ENCODE measurements at regions not wholly inside any gene's neighbourhood (a gene's known extent, or its start where the extent isn't known, plus 50 kb on each side); places are given as distances from the start of the nearest gene placed in this dataset.

DNA sequence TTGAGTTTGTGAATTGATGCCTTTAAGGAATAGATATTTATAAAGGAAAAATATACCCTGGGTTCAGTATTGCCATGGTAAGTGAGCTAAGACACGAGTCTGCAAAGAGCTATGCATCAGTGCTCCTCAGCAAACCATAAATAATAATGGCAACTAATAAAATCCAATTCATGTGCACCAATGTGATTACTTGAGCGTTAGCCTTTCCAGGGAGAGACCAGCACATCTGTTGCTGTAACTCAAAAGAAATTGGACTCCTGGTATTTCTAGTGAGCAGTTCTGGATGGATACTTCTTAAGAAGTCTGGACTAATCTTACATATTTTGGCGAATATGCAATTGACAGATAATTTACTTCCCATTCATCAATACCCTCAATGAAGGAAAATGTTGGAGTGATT lies 373.3 kb downstream of the ARHGEF28 start:
- intact Hi-C loops (cut with micrococcal nuclease; ENCODE audit: unreplicated experiment): no loop called here
- H3K36me3 Mint-ChIP-seq (ENCODE audit: insufficient read depth, unreplicated experiment): no peaks in the 10 kb centered on the region
- H3K4me1 Mint-ChIP-seq (ENCODE audit: low read depth, unreplicated experiment): no peaks in the 10 kb centered on the region
- BruUV-seq (replicated peaks): no TSS peak
- no peak overlapping the region for H3K4me3 Mint-ChIP-seq (ENCODE audit: low read depth, unreplicated experiment)
- peaks cover 15% of the 10 kb centered on the region for H3K27me3 Mint-ChIP-seq (ENCODE audit: unreplicated experiment)
- peaks cover 3% of the 10 kb centered on the region for H3K9me3 Mint-ChIP-seq (ENCODE audit: low read depth, unreplicated experiment)
- no peak overlapping the region for H3K27ac Mint-ChIP-seq (ENCODE audit: unreplicated experiment)
- CTCF ChIA-PET: no interaction called here
- TF ChIP-seq, protein P1, sequence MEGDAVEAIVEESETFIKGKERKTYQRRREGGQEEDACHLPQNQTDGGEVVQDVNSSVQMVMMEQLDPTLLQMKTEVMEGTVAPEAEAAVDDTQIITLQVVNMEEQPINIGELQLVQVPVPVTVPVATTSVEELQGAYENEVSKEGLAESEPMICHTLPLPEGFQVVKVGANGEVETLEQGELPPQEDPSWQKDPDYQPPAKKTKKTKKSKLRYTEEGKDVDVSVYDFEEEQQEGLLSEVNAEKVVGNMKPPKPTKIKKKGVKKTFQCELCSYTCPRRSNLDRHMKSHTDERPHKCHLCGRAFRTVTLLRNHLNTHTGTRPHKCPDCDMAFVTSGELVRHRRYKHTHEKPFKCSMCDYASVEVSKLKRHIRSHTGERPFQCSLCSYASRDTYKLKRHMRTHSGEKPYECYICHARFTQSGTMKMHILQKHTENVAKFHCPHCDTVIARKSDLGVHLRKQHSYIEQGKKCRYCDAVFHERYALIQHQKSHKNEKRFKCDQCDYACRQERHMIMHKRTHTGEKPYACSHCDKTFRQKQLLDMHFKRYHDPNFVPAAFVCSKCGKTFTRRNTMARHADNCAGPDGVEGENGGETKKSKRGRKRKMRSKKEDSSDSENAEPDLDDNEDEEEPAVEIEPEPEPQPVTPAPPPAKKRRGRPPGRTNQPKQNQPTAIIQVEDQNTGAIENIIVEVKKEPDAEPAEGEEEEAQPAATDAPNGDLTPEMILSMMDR (IDR thresholded peaks at IDR 0.05; ENCODE audit: unreplicated experiment): no peak
- no peak for DNase-seq

DNA sequence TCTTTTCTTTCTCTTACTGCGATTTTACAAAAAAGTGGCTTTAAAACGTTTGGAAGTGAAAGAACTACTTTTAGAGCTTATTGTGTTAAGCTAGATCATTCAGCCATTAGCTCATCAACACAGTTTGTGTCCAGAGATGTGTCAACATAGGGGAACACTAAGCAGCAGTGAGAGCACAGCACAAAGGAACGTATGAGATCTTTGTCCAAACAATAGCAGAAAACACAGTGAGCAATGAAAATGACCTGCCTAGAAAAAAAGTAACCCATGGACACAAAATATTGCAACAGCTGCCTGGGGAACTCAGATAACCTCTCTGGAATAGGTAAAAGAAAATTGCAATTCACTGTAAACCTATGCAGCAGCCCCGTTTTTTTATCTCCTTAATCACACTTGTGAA lies 372.5 kb downstream of the ARHGEF28 start:
- no peaks in the 10 kb centered on the region for H3K36me3 Mint-ChIP-seq (ENCODE audit: insufficient read depth, unreplicated experiment)
- no peak for DNase-seq
- peaks cover 15% of the 10 kb centered on the region for H3K27me3 Mint-ChIP-seq (ENCODE audit: unreplicated experiment)
- peaks cover 7% of the 10 kb centered on the region for H3K9me3 Mint-ChIP-seq (ENCODE audit: low read depth, unreplicated experiment)
- TF ChIP-seq, protein P1 (IDR thresholded peaks at IDR 0.05; ENCODE audit: unreplicated experiment): no peak
- CTCF ChIA-PET: no interaction called here
- no peak overlapping the region for H3K4me3 Mint-ChIP-seq (ENCODE audit: low read depth, unreplicated experiment)
- H3K4me1 Mint-ChIP-seq (ENCODE audit: low read depth, unreplicated experiment): no peaks in the 10 kb centered on the region
- H3K27ac Mint-ChIP-seq (ENCODE audit: unreplicated experiment): no peak overlapping the region
- intact Hi-C loops (cut with micrococcal nuclease; ENCODE audit: unreplicated experiment): no loop called here
- BruUV-seq (replicated peaks): no TSS peak

GRCh38 chr5:73997960-73998359 lies 372.0 kb downstream of the ARHGEF28 start:
- DNase-seq: no peak

DNA sequence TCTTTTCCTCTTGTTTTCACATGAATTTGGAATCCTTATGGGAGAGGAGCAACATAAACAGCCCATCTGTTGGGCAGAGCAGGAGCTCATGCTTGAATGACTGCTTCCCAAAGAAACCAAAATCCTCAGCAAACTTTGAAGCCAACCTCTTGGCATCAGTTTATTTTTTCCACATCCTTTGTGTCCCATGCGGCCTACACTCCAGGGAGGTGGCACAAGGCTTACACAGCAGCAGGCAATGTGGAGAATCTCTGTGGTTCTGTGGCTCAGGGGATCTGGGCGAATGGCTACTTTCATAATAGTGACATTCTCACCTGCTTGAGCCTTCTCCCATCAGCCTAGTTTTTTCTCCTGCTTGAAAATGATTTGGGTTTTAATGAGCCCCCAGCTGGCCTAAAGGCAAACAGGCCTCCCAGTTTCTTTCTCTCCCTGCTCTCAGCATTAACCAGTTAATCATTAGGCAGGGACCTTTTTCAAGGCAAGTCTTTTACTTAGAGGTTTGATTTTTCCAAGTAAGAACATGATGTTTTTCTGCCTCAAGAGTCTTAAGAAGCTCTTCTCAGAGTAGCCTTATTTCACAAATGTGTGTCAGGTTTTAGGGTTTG lies 370.3 kb downstream of the ARHGEF28 start:
- Mint-ChIP-seq H3K4me1 (ENCODE audit: low read depth, unreplicated experiment) (no peaks in the 10 kb centered on the region), H3K27me3 (ENCODE audit: unreplicated experiment) (peaks cover 36% of the 10 kb centered on the region), H3K9me3 (ENCODE audit: low read depth, unreplicated experiment) (peaks cover 7% of the 10 kb centered on the region), H3K27ac (ENCODE audit: unreplicated experiment) (no peak overlapping the region), H3K36me3 (ENCODE audit: insufficient read depth, unreplicated experiment) (no peaks in the 10 kb centered on the region), H3K4me3 (ENCODE audit: low read depth, unreplicated experiment) (no peak overlapping the region)
- CTCF ChIA-PET: no interaction called here
- BruUV-seq (replicated peaks): no TSS peak
- intact Hi-C loops (cut with micrococcal nuclease; ENCODE audit: unreplicated experiment): no loop called here
- DNase-seq: no peak
- TF ChIP-seq, protein P1 (IDR thresholded peaks at IDR 0.05; ENCODE audit: unreplicated experiment): no peak

More at GRCh38 chr5:73997960-73998359, 372.0 kb downstream of the ARHGEF28 start:
- BruUV-seq (replicated peaks): no TSS peak
- intact Hi-C loops (cut with micrococcal nuclease; ENCODE audit: unreplicated experiment): no loop called here
- no peaks in the 10 kb centered on the region for H3K4me1 Mint-ChIP-seq (ENCODE audit: low read depth, unreplicated experiment)
- H3K27ac Mint-ChIP-seq (ENCODE audit: unreplicated experiment): no peak overlapping the region
- CTCF ChIA-PET: no interaction called here
- no peak overlapping the region for H3K4me3 Mint-ChIP-seq (ENCODE audit: low read depth, unreplicated experiment)
- peaks cover 19% of the 10 kb centered on the region for H3K27me3 Mint-ChIP-seq (ENCODE audit: unreplicated experiment)
- TF ChIP-seq, protein P1 (IDR thresholded peaks at IDR 0.05; ENCODE audit: unreplicated experiment): no peak
- H3K9me3 Mint-ChIP-seq (ENCODE audit: low read depth, unreplicated experiment): peaks cover 7% of the 10 kb centered on the region
- H3K36me3 Mint-ChIP-seq (ENCODE audit: insufficient read depth, unreplicated experiment): no peaks in the 10 kb centered on the region

All from Calu3 (cell line).